Endothelial cell of umbilical vein (primary cell): ENCODE measurements at regions not wholly inside any gene's neighbourhood (a gene's known extent, or its start where the extent isn't known, plus 50 kb on each side); places are given as distances from the start of the nearest gene placed in this dataset.

Experiments used
- CTCF ChIP-seq, 2 donors: IDR thresholded peaks; 1 replicate in 1 of 2; 2 replicates in 1 of 2; pipeline ENCODE4 v1.5.1; 2011; ENCODE audit warnings: low read length in 2 of 2, mild to moderate bottlenecking in 2 of 2, moderate library complexity in 2 of 2, control low read depth in 1 of 2, inconsistent platforms in 1 of 2, low read depth in 1 of 2; ENCODE audit not compliant: insufficient read depth in 1 of 2; ENCODE audit errors: extremely low read depth in 1 of 2
- EZH2 ChIP-seq: IDR thresholded peaks from 2 replicates; pipeline ENCODE4 v1.6.1; 2012; ENCODE audit warnings: borderline replicate concordance, low read depth, mild to moderate bottlenecking, moderate library complexity, low read length, inconsistent platforms; ENCODE audit not compliant: severe bottlenecking
- FOS ChIP-seq: IDR thresholded peaks from 2 replicates; pipeline ENCODE4 v1.6.1; 2011; ENCODE audit warnings: mild to moderate bottlenecking, low read length, moderate library complexity, borderline replicate concordance; ENCODE audit not compliant: insufficient read depth
- MYC ChIP-seq: IDR thresholded peaks from one replicate; pipeline ENCODE4 v1.6.1; 2011; ENCODE audit warnings: mild to moderate bottlenecking, low read depth, low read length

GRCh38 chr1:118650107-118650807 lies 337.9 kb downstream of the TBX15 start:
- TF ChIP-seq CTCF (IDR thresholded peaks at IDR 0.05; ENCODE audit: extremely low read depth in 1 of 2, insufficient read depth in 1 of 2, low read depth in 1 of 2, low read length in 2 of 2) (no peak), MYC (no peak), EZH2 (no peak), FOS (no peak)
